MM.1S (cell line): ENCODE measurements at regions not wholly inside any gene's neighbourhood (a gene's known extent, or its start where the extent isn't known, plus 50 kb on each side); places are given as distances from the start of the nearest gene placed in this dataset.
"Not testable (repeated sequence)": the region's sequence is repeated elsewhere in the genome, so short reads cannot be mapped to it uniquely, and the experiment has no call there.

Experiments used
- CTCF ChIP-seq: fragments of 300-600 bp; sonication (generic); IDR thresholded peaks from 2 replicates; pipeline ENCODE4 v1.5.1; 2016; ENCODE audit warnings: antibody characterized with exemption, low read length, mixed read lengths
- EZH2 ChIP-seq: fragments of 300-600 bp; sonication (generic); optimal IDR thresholded peaks from 2 replicates; pipeline ENCODE3; 2017; ENCODE audit warnings: low read depth, mild to moderate bottlenecking, antibody characterized with exemption, low read length, mixed read lengths

DNA sequence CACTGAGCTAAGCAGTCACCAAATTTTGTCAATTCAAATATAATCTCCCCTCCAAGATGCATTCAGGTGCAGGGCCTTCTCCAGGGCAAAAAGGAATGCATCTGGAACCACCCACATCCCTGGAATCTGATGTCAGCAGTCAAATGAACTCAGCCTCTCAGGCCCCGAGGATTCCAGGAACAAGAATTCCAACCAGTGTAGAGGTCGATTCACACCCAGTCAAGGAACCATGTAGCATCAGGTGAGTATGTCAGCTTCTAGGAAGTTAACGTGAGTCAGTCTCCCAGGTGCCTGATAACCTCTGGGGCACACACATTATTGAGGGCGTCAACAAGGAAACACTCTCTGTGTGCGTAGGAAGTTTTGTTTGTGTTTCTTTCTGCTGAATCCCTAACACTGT, 122.2 kb upstream of the VOPP1 start:
- not testable (repeated sequence) for TF ChIP-seq CTCF, EZH2
